Gastrocnemius medialis (tissue), 4 donors: ENCODE measurements at regions not wholly inside any gene's neighbourhood (a gene's known extent, or its start where the extent isn't known, plus 50 kb on each side); places are given as distances from the start of the nearest gene placed in this dataset.

Source experiments
- CTCF ChIP-seq, 5 experiments: fragments of 450-650 bp in 3 of 5; fragments of 200-600 bp in 2 of 5; sonication (generic) in 2 of 5; IDR thresholded peaks in 4 of 5; conservative IDR thresholded peaks in 1 of 5; 1 replicate in 4 of 5; 2 replicates in 1 of 5; pipeline ENCODE4 v1.5.1; 2016 to 2019; ENCODE audit warnings: antibody characterized with exemption in 5 of 5, mild to moderate bottlenecking in 3 of 5, moderate library complexity in 3 of 5
- POLR2A ChIP-seq, 2 donors: fragments of 450-650 bp; IDR thresholded peaks; one replicate each; pipeline ENCODE4 v1.6.1; 2017; ENCODE audit warnings: antibody characterized with exemption in 2 of 2, mild to moderate bottlenecking in 2 of 2, moderate library complexity in 2 of 2

GRCh38 chr3:78279091-78279490 is 1239.2 kb downstream of the ROBO2 start:
- no peak for TF ChIP-seq POLR2A (IDR thresholded peaks at IDR 0.05)
- TF ChIP-seq CTCF (IDR thresholded peaks at IDR 0.05 in 4 of 5, conservative IDR thresholded peaks at IDR 0.05 in 1 of 5): no peak
